Uterus (tissue), 2 donors: ENCODE measurements at regions not wholly inside any gene's neighbourhood (a gene's known extent, or its start where the extent isn't known, plus 50 kb on each side); places are given as distances from the start of the nearest gene placed in this dataset.

Experiments
- CTCF ChIP-seq, 4 experiments: fragments of 200-600 bp in 2 of 4; fragments of 450-650 bp in 2 of 4; sonication (generic) in 2 of 4; IDR thresholded peaks; one replicate each; pipeline ENCODE4 v1.5.1; 2016 to 2019; ENCODE audit warnings: antibody characterized with exemption in 4 of 4, mild to moderate bottlenecking in 2 of 4, moderate library complexity in 1 of 4
- POLR2A ChIP-seq, 2 donors: fragments of 450-650 bp; IDR thresholded peaks; one replicate each; pipeline ENCODE4 v1.6.1; 2016; ENCODE audit warnings: antibody characterized with exemption in 2 of 2, mild to moderate bottlenecking in 1 of 2, moderate library complexity in 1 of 2

- TF ChIP-seq CTCF (IDR thresholded peaks at IDR 0.05) (no peak), POLR2A (IDR thresholded peaks at IDR 0.05) (no peak)
Observed at GRCh38 chr2:100639588-100640390, 77.0 kb downstream of the PDCL3 start.
